ENCODE measurements at regions not wholly inside any gene's neighbourhood (a gene's known extent, or its start where the extent isn't known, plus 50 kb on each side); places are given as distances from the start of the nearest gene placed in this dataset.

DNA sequence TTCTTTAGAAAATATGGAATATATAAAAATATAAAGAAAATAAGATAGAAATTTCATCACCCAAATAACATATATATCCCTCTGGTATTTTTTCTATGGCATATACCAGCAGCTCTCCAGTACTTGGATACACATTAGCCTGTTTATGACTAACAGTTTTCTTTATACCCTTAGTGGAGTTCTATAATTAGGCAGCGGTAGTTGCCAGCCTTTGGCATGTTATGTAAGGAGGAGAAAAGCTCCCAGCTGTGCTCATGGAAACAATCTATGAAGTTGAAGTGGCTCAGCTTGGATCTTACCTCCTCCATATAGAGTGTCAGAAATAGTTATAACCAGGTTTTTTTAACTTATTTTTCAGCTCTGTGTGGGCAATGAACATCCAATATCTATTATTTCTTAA is 1636.8 kb downstream of the AMY1C start:
- H3K9me3 ChIP-seq, result peaks cover 0 to 27% (median 6%) of the 10 kb centered on the region in 8 donors
- no peak overlapping the region for H3K27ac ChIP-seq
- DNase-seq, result no peak
- intact Hi-C loops (cut with DNase I; ENCODE audit: low total_unique reads), result no loop called here
- no peaks in the 10 kb centered on the region for H3K36me3 ChIP-seq
- H3K4me1 ChIP-seq, result no peaks in the 10 kb centered on the region
- H3K27me3 ChIP-seq (replicated peaks in 1 of 7), result no peaks in the 10 kb centered on the region
- TF ChIP-seq POLR2A (IDR thresholded peaks at IDR 0.05), result no peak
- TF ChIP-seq, protein P1, sequence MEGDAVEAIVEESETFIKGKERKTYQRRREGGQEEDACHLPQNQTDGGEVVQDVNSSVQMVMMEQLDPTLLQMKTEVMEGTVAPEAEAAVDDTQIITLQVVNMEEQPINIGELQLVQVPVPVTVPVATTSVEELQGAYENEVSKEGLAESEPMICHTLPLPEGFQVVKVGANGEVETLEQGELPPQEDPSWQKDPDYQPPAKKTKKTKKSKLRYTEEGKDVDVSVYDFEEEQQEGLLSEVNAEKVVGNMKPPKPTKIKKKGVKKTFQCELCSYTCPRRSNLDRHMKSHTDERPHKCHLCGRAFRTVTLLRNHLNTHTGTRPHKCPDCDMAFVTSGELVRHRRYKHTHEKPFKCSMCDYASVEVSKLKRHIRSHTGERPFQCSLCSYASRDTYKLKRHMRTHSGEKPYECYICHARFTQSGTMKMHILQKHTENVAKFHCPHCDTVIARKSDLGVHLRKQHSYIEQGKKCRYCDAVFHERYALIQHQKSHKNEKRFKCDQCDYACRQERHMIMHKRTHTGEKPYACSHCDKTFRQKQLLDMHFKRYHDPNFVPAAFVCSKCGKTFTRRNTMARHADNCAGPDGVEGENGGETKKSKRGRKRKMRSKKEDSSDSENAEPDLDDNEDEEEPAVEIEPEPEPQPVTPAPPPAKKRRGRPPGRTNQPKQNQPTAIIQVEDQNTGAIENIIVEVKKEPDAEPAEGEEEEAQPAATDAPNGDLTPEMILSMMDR (IDR thresholded peaks at IDR 0.05 in 8 of 11, conservative IDR thresholded peaks at IDR 0.05 in 3 of 11), result no peak
- TF ChIP-seq POLR2AphosphoS5 (IDR thresholded peaks at IDR 0.05), result no peak
- WGBS, 5 donors, result 69 to 94% (median 79%) methylated on average over 1 of the region's 1 CpG
- H3K4me3 ChIP-seq, result no peak overlapping the region

DNA sequence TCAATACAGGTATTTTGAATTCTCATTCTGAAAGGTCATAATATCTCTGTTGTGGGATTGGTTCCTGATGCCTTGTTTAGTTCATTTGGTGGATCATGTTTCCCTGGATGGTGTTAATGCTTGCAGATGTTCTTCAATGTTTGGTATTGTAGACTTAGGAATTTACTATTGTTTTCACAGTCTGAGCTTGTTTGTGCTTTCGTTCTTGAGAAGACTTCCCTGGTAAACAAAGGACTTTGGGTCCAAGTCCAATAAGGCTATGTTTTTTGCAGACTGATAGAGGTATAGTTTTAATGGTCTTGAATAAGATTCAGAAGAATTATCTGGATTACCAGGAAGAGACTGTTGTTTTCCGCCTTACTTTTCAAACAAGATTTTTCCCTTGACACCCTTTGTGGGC is 1646.3 kb downstream of the AMY1C start:
- Histone ChIP-seq H3K27me3 (replicated peaks in 1 of 7) (no peaks in the 10 kb centered on the region), H3K27ac (no peak overlapping the region), H3K4me3 (no peak overlapping the region), H3K9me3 (peaks cover 0 to 55% (median 28%) of the 10 kb centered on the region in 8 donors), H3K4me1 (no peaks in the 10 kb centered on the region), H3K36me3 (no peaks in the 10 kb centered on the region)
- WGBS, 5 donors, result 39 to 66% (median 41%) methylated on average over 2 of the region's 2 CpGs
- TF ChIP-seq, protein P1 (IDR thresholded peaks at IDR 0.05 in 8 of 11, conservative IDR thresholded peaks at IDR 0.05 in 3 of 11), result no peak
- TF ChIP-seq POLR2AphosphoS5 (IDR thresholded peaks at IDR 0.05), result no peak
- no peak for DNase-seq
- intact Hi-C loops (cut with DNase I; ENCODE audit: low total_unique reads), result no loop called here

DNA sequence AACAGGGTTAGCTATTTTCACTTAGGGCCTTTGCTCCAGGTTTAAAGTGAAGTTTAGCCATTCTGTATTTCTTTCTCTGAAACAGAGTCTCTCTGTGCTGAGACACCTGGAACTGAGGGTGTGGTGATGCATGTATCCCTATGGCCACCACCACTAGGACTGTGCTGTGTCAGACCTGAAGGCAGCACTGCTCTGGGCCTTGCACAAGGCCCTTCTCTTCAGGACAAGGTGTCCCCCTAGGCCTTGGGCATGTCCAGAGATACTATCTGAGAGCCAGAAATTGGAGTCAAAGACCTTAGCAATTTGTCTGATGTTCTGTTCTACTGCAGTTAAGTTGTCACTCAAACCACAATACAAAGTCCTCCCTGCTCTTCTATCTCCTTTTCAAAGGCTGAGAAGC is 1649.2 kb downstream of the AMY1C start:
- intact Hi-C loops (cut with DNase I; ENCODE audit: low total_unique reads), result no loop called here
- Histone ChIP-seq H3K4me3 (no peak overlapping the region), H3K27ac (no peak overlapping the region), H3K36me3 (no peaks in the 10 kb centered on the region), H3K9me3 (peaks cover 0 to 51% (median 28%) of the 10 kb centered on the region in 8 donors), H3K4me1 (no peaks in the 10 kb centered on the region), H3K27me3 (replicated peaks in 1 of 7) (no peaks in the 10 kb centered on the region)
- TF ChIP-seq, protein P1 (IDR thresholded peaks at IDR 0.05 in 8 of 11, conservative IDR thresholded peaks at IDR 0.05 in 3 of 11), result no peak
- no peak for DNase-seq

DNA sequence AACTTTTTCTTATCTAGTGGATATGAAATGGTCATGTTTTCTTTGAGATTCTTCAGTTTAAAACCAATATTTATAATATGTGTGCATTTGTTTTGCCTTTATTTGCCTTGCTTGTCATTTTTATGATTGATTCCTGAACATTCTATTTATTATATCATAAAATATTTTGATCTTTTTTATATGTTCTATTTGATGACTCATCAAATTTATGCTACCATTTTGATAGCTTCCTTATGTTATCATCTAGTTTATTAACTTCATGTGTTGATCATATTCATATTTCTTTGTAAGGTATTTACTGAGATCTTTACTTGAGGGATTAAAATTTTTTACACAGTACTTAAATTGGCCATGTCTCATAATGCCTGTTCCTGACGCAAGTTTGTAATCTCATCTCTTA is 1650.0 kb downstream of the AMY1C start:
- H3K27me3 ChIP-seq (replicated peaks in 1 of 7), result no peaks in the 10 kb centered on the region
- peaks cover 0 to 43% (median 22%) of the 10 kb centered on the region in 8 donors for H3K9me3 ChIP-seq
- no peaks in the 10 kb centered on the region for H3K36me3 ChIP-seq
- intact Hi-C loops (cut with DNase I; ENCODE audit: low total_unique reads), result no loop called here
- H3K4me1 ChIP-seq, result no peaks in the 10 kb centered on the region
- TF ChIP-seq POLR2AphosphoS5 (IDR thresholded peaks at IDR 0.05), result no peak
- TF ChIP-seq POLR2A (IDR thresholded peaks at IDR 0.05), result no peak
- TF ChIP-seq, protein P1 (IDR thresholded peaks at IDR 0.05 in 8 of 11, conservative IDR thresholded peaks at IDR 0.05 in 3 of 11), result no peak
- no peak overlapping the region for H3K27ac ChIP-seq
- 94 to 97% (median 96%) methylated on average over 1 of the region's 1 CpG for WGBS, 5 donors
- DNase-seq, result no peak
- no peak overlapping the region for H3K4me3 ChIP-seq
